SK-N-SH (cell line): ENCODE measurements at regions not wholly inside any gene's neighbourhood (a gene's known extent, or its start where the extent isn't known, plus 50 kb on each side); places are given as distances from the start of the nearest gene placed in this dataset.

Experiments
- CTCF ChIA-PET: fragments of 300-600, 350-600 bp; formaldehyde crosslinking; extraction: SDS; loops from one replicate; lab custom pipeline; 2021; lab: Yijun Ruan, JAX
- POLR2A ChIA-PET: fragments of 350-600 bp; sonication (Branson Sonifier 250); formaldehyde crosslinking; extraction: SDS; loops from one replicate; lab custom pipeline; 2020; ENCODE audit warnings: antibody characterized with exemption, inconsistent platforms; lab: Yijun Ruan, JAX
- DNase-seq: peaks from one replicate; pipeline ENCODE4 v3.0.0; 2012
- H2AFZ ChIP-seq: fragments of 200-600 bp; sonication (generic); 2 replicates; pipeline ENCODE4 v1.8.1; 2016; ENCODE audit warnings: antibody characterized with exemption, mild to moderate bottlenecking, low read depth
- H3F3A ChIP-seq: fragments of 200-600 bp; sonication (generic); replicated peaks from 2 replicates; pipeline ENCODE3; 2016; ENCODE audit warnings: antibody characterized with exemption, mild to moderate bottlenecking; ENCODE audit not compliant: insufficient read depth
- H3K27ac ChIP-seq, 2 experiments: fragments of 200-500 bp in 1 of 2; fragments of 200-600 bp in 1 of 2; sonication (Bioruptor generic) in 1 of 2; sonication (generic), shearing (Covaris generic) in 1 of 2; 2 replicates each; pipeline versions ENCODE4 v1.5.1 to v1.6.1; 2014 to 2016; ENCODE audit warnings: low read depth in 2 of 2, inconsistent platforms in 1 of 2, low read length in 1 of 2, mild to moderate bottlenecking in 1 of 2, mixed read lengths in 1 of 2
- H3K27me3 ChIP-seq: fragments of 200-600 bp; sonication (generic), shearing (Covaris generic); 2 replicates; pipeline ENCODE4 v1.6.1; 2016; ENCODE audit warnings: mixed run types; ENCODE audit not compliant: insufficient read depth
- H3K36me3 ChIP-seq, 2 experiments: fragments of 200-500 bp in 1 of 2; fragments of 200-600 bp in 1 of 2; sonication (Bioruptor generic) in 1 of 2; sonication (generic) in 1 of 2; replicated peaks in 1 of 2; 2 replicates each; pipeline versions ENCODE3 to v1.5.1; 2014 to 2016; ENCODE audit warnings: low read length in 1 of 2, mild to moderate bottlenecking in 1 of 2; ENCODE audit not compliant: insufficient read depth in 2 of 2, control insufficient read depth in 1 of 2
- H3K4me1 ChIP-seq, 2 experiments: fragments of 200-500 bp in 1 of 2; fragments of 200-600 bp in 1 of 2; sonication (Bioruptor generic) in 1 of 2; sonication (generic), shearing (Covaris generic) in 1 of 2; 2 replicates each; pipeline versions ENCODE4 v1.5.1 to v1.6.1; 2014 to 2016; ENCODE audit warnings: low read depth in 1 of 2, low read length in 1 of 2, mixed run types in 1 of 2; ENCODE audit not compliant: insufficient read depth in 2 of 2, control insufficient read depth in 1 of 2
- H3K4me2 ChIP-seq: fragments of 200-600 bp; sonication (generic), shearing (Covaris generic); 2 replicates; pipeline ENCODE4 v1.6.1; 2017; ENCODE audit warnings: mixed run types
- H3K4me3 ChIP-seq, 2 experiments: fragments of 200-500 bp in 1 of 2; fragments of 200-600 bp in 1 of 2; sonication (Bioruptor generic) in 1 of 2; sonication (generic), shearing (Covaris generic) in 1 of 2; 2 replicates each; pipeline versions ENCODE4 v1.5.1 to v1.8.1; 2014 to 2016; ENCODE audit warnings: low read depth in 2 of 2, inconsistent platforms in 1 of 2, low read length in 1 of 2, mild to moderate bottlenecking in 1 of 2, mixed read lengths in 1 of 2, moderate library complexity in 1 of 2
- H3K79me2 ChIP-seq: fragments of 200-600 bp; sonication (generic); 2 replicates; pipeline ENCODE4 v1.8.1; 2017; ENCODE audit warnings: mild to moderate bottlenecking; ENCODE audit not compliant: insufficient read depth
- H3K9ac ChIP-seq: fragments of 200-600 bp; sonication (generic); 2 replicates; pipeline ENCODE4 v1.6.1; 2017; ENCODE audit warnings: mixed run types
- H3K9me2 ChIP-seq: fragments of 200-600 bp; sonication (generic); 2 replicates; pipeline ENCODE4 v1.6.1; 2017; ENCODE audit warnings: mixed run types
- H3K9me3 ChIP-seq: fragments of 200-600 bp; sonication (generic); 2 replicates; pipeline ENCODE4 v1.6.1; 2017; ENCODE audit warnings: mixed run types, mild to moderate bottlenecking, moderate library complexity
- H4K20me1 ChIP-seq: fragments of 200-600 bp; sonication (generic); 2 replicates; pipeline ENCODE4 v1.6.1; 2017; ENCODE audit warnings: mild to moderate bottlenecking, mixed run types; ENCODE audit not compliant: insufficient read depth
- ELF1 ChIP-seq: IDR thresholded peaks from 2 replicates; pipeline ENCODE4 v1.4.0; 2012
- EZH2phosphoT487 ChIP-seq: fragments of 200-600 bp; sonication (generic); IDR thresholded peaks from 2 replicates; pipeline ENCODE4 v1.6.1; 2017; ENCODE audit warnings: low read depth, mixed run types, mild to moderate bottlenecking, antibody characterized with exemption, moderate library complexity, borderline replicate concordance
- FOXM1 ChIP-seq: IDR thresholded peaks from 2 replicates; pipeline ENCODE4 v1.4.0; 2012; ENCODE audit warnings: low read depth, mild to moderate bottlenecking
- GABPA ChIP-seq: IDR thresholded peaks from 2 replicates; pipeline ENCODE4 v1.4.0; 2012; ENCODE audit warnings: low read depth, mild to moderate bottlenecking
- GATA2 ChIP-seq: sonication (generic); formaldehyde crosslinking; IDR thresholded peaks from 2 replicates; pipeline ENCODE4 v1.5.0; 2020; ENCODE audit warnings: mild to moderate bottlenecking, missing genetic modification reagents
- MEF2A ChIP-seq: IDR thresholded peaks from 2 replicates; pipeline ENCODE4 v1.4.0; 2012; ENCODE audit warnings: low read depth, borderline replicate concordance
- MXI1 ChIP-seq: IDR thresholded peaks from 2 replicates; pipeline ENCODE4 v1.6.1; 2012; ENCODE audit warnings: mild to moderate bottlenecking, low read depth, low read length, improper control_type of control experiment
- NRF1 ChIP-seq: IDR thresholded peaks from 2 replicates; pipeline ENCODE4 v1.6.1; 2012; ENCODE audit warnings: low read depth, mild to moderate bottlenecking, low read length
- POLR2AphosphoS5 ChIP-seq: IDR thresholded peaks from 2 replicates; pipeline ENCODE4 v1.6.1; 2012; ENCODE audit warnings: low read depth, low read length
- RXRA ChIP-seq: IDR thresholded peaks from 2 replicates; pipeline ENCODE4 v1.4.0; 2012; ENCODE audit warnings: low read depth, mild to moderate bottlenecking, borderline replicate concordance
- SMC3 ChIP-seq: IDR thresholded peaks from 2 replicates; pipeline ENCODE4 v1.6.1; 2012; ENCODE audit warnings: low read depth, low read length, improper control_type of control experiment
- TAF1 ChIP-seq: IDR thresholded peaks from 2 replicates; pipeline ENCODE4 v1.6.1; 2012; ENCODE audit warnings: low read depth, mild to moderate bottlenecking, low read length, moderate library complexity, borderline replicate concordance
- TCF12 ChIP-seq: IDR thresholded peaks from 2 replicates; pipeline ENCODE4 v1.4.0; 2012
- TEAD4 ChIP-seq: IDR thresholded peaks from 2 replicates; pipeline ENCODE4 v1.4.0; 2012; ENCODE audit warnings: mild to moderate bottlenecking, borderline replicate concordance; ENCODE audit not compliant: insufficient read depth
- YY1 ChIP-seq: IDR thresholded peaks from 2 replicates; pipeline ENCODE4 v1.4.0; 2012; ENCODE audit warnings: low read depth, mild to moderate bottlenecking
- WGBS: methylation state at CpG from one replicate; pipeline ENCODE4 v1.1.6; 2017; ENCODE audit warnings: low lambda C conversion rate; 5-methylcytosine and 5-hydroxymethylcytosine counted together
- TF ChIP-seq, protein P1 (sequence below): IDR thresholded peaks from 2 replicates; pipeline ENCODE4 v1.6.1; 2012; ENCODE audit warnings: mild to moderate bottlenecking, low read depth, low read length, moderate library complexity
- TF ChIP-seq, protein P2 (sequence below): IDR thresholded peaks from 2 replicates; pipeline ENCODE4 v1.4.0; 2012; ENCODE audit warnings: low read depth, borderline replicate concordance
- TF ChIP-seq, protein P3 (sequence below): IDR thresholded peaks from 2 replicates; pipeline ENCODE4; 2012
- TF ChIP-seq, protein P4 (sequence below): IDR thresholded peaks from 2 replicates; pipeline ENCODE4 v1.4.0; 2012; ENCODE audit warnings: low read depth, borderline replicate concordance
- TF ChIP-seq, protein P5 (sequence below): IDR thresholded peaks from 2 replicates; pipeline ENCODE4 v1.4.0; 2012; ENCODE audit warnings: low read depth

DNA sequence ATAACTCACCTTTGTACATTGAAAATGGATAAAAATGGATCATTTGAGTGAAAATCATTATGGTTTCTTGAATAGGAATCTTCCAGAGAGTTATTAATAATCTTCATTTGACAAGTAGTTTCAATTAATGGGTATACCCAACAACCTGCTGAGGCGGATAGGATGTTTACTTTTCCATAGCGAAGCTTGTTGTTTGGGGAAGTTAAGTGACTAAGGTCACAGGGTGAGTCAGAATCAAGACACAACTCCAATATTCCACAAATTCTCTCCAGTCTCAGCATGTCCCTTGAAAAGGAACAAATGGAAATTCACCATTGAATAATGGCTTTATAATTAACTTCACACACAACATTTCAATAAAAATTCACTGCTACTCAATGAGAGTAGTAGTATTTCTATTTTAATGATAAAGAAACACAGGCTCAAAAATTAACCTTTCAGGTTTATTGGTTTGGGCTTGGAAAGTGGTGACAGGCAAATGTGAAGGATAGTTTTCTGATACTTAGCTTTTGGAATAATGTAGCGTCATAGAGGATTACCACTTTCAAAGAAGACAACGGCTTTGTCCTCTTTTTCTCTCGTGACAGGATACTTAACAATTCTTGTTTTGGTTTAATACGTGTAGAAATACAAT is 211.3 kb downstream of the GPD2 start:
- H3K79me2 ChIP-seq: no peaks in the 10 kb centered on the region
- H2AFZ ChIP-seq: no peak overlapping the region
- H3K4me3 ChIP-seq: no peak overlapping the region
- CTCF ChIA-PET: interaction anchor here (1.2 kb wide), 1 partner anchor 8 kb away, joined by 3 read pairs; no protein-coding TSS in a partner anchor
- no peaks in the 10 kb centered on the region for H3F3A ChIP-seq
- H4K20me1 ChIP-seq: no peaks in the 10 kb centered on the region
- POLR2A ChIA-PET: no interaction called here
- 22% methylated on average over 6 of the region's 6 CpGs for WGBS
- H3K4me2 ChIP-seq: no peak overlapping the region
- no peak for TF ChIP-seq YY1
- TF ChIP-seq RXRA: no peak
- TF ChIP-seq NRF1: no peak
- no peak for TF ChIP-seq MEF2A
- TF ChIP-seq ELF1: no peak
- TF ChIP-seq FOXM1: no peak
- no peak for TF ChIP-seq GABPA
- TF ChIP-seq TEAD4: no peak
- no peak for TF ChIP-seq MXI1
- TF ChIP-seq, protein P1, sequence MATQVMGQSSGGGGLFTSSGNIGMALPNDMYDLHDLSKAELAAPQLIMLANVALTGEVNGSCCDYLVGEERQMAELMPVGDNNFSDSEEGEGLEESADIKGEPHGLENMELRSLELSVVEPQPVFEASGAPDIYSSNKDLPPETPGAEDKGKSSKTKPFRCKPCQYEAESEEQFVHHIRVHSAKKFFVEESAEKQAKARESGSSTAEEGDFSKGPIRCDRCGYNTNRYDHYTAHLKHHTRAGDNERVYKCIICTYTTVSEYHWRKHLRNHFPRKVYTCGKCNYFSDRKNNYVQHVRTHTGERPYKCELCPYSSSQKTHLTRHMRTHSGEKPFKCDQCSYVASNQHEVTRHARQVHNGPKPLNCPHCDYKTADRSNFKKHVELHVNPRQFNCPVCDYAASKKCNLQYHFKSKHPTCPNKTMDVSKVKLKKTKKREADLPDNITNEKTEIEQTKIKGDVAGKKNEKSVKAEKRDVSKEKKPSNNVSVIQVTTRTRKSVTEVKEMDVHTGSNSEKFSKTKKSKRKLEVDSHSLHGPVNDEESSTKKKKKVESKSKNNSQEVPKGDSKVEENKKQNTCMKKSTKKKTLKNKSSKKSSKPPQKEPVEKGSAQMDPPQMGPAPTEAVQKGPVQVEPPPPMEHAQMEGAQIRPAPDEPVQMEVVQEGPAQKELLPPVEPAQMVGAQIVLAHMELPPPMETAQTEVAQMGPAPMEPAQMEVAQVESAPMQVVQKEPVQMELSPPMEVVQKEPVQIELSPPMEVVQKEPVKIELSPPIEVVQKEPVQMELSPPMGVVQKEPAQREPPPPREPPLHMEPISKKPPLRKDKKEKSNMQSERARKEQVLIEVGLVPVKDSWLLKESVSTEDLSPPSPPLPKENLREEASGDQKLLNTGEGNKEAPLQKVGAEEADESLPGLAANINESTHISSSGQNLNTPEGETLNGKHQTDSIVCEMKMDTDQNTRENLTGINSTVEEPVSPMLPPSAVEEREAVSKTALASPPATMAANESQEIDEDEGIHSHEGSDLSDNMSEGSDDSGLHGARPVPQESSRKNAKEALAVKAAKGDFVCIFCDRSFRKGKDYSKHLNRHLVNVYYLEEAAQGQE: no peak
- TF ChIP-seq, protein P2, sequence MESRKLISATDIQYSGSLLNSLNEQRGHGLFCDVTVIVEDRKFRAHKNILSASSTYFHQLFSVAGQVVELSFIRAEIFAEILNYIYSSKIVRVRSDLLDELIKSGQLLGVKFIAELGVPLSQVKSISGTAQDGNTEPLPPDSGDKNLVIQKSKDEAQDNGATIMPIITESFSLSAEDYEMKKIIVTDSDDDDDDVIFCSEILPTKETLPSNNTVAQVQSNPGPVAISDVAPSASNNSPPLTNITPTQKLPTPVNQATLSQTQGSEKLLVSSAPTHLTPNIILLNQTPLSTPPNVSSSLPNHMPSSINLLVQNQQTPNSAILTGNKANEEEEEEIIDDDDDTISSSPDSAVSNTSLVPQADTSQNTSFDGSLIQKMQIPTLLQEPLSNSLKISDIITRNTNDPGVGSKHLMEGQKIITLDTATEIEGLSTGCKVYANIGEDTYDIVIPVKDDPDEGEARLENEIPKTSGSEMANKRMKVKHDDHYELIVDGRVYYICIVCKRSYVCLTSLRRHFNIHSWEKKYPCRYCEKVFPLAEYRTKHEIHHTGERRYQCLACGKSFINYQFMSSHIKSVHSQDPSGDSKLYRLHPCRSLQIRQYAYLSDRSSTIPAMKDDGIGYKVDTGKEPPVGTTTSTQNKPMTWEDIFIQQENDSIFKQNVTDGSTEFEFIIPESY: no peak
- TF ChIP-seq, protein P3, sequence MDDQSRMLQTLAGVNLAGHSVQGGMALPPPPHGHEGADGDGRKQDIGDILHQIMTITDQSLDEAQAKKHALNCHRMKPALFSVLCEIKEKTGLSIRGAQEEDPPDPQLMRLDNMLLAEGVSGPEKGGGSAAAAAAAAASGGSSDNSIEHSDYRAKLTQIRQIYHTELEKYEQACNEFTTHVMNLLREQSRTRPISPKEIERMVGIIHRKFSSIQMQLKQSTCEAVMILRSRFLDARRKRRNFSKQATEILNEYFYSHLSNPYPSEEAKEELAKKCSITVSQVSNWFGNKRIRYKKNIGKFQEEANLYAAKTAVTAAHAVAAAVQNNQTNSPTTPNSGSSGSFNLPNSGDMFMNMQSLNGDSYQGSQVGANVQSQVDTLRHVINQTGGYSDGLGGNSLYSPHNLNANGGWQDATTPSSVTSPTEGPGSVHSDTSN: no peak
- TF ChIP-seq TCF12: no peak
- TF ChIP-seq, protein P4, sequence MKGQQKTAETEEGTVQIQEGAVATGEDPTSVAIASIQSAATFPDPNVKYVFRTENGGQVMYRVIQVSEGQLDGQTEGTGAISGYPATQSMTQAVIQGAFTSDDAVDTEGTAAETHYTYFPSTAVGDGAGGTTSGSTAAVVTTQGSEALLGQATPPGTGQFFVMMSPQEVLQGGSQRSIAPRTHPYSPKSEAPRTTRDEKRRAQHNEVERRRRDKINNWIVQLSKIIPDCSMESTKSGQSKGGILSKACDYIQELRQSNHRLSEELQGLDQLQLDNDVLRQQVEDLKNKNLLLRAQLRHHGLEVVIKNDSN: no peak
- TF ChIP-seq SMC3: no peak
- TF ChIP-seq TAF1: no peak
- TF ChIP-seq, protein P5, sequence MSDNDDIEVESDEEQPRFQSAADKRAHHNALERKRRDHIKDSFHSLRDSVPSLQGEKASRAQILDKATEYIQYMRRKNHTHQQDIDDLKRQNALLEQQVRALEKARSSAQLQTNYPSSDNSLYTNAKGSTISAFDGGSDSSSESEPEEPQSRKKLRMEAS: no peak
- TF ChIP-seq POLR2AphosphoS5: no peak
- TF ChIP-seq GATA2 (CRISPR knock-in tag): no peak
- TF ChIP-seq EZH2phosphoT487: no peak
- TF ChIP-seq, all 33 proteins: peak for 0
- Histone ChIP-seq H3K27ac (no peak overlapping the region), H3K27me3 (no peaks in the 10 kb centered on the region), H3K9me2 (no peaks in the 10 kb centered on the region), H3K36me3 (no peaks in the 10 kb centered on the region), H3K4me1 (no peaks in the 10 kb centered on the region), H3K9me3 (no peaks in the 10 kb centered on the region), H3K9ac (no peak overlapping the region)
- DNase-seq: no peak
